GM19238 (cell line): ENCODE measurements at regions not wholly inside any gene's neighbourhood (a gene's known extent, or its start where the extent isn't known, plus 50 kb on each side); places are given as distances from the start of the nearest gene placed in this dataset.

Experiments used
- DNase-seq: peaks from one replicate; pipeline ENCODE4 v3.0.0; 2011; ENCODE audit warnings: low spot score; ENCODE audit not compliant: insufficient read length

DNA sequence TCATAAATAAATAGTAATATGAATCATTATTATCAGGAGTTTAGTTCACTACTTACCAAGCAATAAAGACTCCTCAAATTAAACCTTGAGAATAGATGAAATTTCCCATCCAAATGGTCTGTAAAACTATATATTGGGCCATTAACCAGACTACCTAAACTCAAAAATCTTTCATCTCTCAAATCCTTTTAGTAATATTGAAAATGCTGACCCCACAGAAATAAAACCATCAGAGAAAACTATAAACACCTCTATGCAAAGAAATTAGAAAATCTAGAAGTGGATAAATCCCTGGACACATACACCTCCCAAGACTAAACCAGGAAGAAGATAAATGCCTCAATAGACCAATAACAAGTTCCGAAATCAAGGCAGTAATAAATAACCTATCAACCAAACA is 723.2 kb downstream of the TLE4 start:
- DNase-seq, result no peak

DNA sequence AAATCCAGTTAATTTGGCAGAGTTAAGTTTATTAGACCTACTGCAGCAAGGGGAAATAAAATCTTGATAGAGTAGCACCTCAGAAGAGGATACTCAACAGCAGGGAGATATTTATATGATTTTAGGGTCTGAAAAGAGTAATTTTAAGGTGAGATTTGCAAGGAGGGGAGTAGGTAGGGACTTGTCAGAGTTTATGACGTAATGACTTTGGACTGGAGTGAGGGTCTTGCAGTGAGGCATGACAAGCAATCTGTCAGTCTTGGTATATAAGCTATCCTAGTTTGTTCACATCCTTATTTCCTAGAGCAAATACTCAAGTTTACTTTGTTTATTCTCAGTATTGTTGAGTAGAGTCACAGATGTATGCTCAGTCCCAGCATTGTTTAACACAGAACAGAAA is 722.6 kb downstream of the TLE4 start:
- no peak for DNase-seq

DNA sequence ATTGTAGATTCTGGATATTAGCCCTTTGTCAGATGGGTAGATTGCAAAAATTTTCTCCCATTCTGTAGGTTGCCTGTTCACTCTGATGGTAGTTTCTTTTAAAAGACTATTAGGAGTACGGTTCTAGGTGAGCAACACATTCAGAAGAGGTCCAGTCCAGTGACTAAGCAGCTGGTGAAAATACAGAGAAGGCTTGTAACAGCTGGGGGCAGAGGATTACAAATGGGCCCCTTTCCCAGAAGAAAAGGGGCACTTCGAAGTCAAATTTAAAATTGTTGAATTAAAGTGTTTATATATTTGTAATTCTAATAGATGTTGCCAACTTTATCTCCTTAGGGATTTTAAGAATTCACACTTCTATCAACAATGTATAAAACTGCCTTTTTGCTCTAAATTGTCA is 720.5 kb downstream of the TLE4 start:
- DNase-seq, result no peak

DNA sequence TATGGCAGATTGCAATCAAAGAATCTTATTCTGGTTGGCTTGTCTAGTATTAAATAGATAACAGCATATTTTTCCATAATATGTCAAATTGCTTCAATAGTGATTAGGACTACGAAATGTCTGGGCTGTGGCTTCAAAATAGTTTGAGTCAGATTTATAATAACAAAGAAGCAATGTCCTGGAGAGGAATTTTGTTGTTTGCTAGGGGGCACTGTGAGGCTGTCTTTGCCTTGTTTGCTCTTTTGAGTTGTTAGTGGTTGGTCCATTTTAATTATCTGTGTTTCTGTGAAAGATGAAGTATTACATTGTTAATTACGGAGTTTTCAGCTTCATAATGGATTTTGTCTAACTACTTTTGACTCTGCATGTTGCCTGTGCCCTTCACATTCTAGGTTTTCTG is 713.6 kb downstream of the TLE4 start:
- DNase-seq, result no peak

DNA sequence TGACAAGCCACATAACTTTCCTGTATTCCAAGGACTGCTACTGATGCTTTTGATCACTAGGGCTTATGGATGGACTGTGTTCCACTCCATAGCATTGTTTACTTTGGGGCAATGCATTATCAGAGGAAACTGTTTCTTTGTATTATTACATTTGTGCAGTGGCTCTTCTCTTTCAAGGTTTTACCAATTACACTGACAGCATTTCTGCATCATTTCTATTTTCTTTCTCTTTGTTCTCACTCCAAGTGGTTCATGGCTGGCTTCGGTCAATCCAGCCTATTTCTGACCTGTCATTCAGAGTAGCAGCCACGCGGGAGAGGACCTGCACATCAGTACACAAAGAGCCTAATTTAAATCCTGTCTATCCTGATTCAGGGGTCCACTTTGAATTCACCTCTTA is 711.0 kb downstream of the TLE4 start:
- DNase-seq, result no peak

DNA sequence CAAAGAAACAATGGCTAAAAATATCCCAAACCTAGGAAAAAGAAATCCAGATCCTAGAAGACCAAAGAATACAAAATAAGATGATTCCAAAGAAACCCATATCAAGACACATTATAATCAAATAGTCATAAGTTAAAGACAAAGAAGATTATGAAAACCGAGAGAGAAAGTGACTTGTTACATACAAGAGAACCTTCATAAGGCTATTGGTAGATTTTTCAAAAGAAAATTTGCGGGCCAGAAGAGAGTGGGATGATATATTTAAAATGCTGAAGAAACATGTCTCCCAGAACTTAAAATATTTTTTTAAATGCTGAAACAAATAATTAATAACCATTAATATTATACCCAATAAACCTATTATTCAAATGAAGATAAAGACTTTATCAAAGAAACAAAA is 687.3 kb downstream of the TLE4 start:
- no peak for DNase-seq

DNA sequence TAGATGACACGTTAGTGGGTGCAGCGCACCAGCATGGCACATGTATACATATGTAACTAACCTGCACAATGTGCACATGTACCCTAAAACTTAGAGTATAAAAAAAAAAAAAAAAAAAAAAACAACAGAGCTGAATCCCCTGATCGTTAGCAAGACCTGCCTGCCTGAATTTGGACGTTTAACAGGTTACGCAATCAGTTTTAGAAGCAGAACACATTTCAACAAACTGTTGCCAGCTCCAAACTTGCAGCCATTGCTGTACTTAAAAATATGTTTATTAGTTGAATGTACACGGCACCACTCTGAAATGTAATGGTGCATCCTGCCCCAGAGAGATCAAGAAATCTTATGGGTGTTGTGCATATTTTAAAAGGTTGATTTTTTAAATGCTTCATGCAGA is 680.0 kb downstream of the TLE4 start:
- no peak for DNase-seq

DNA sequence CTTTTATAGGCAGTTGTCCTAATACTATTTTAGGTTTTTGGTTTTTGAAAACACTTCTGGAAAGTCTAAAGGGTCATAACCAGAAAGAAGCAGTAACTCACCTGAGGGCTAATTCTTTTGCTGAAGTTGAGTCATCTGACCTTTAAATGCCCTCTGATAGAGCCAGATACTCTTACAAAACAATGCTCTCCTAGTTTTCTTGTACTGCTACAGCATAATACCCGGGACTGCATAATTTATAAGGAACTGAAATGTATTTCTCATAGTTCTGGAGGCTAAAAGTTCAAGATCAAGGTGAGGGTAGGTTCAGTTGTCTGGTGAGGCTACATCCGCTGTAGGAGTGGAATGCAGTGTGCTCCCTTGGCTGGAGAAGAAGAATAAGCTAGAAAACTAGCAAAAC is 670.3 kb downstream of the TLE4 start:
- DNase-seq, result no peak

DNA sequence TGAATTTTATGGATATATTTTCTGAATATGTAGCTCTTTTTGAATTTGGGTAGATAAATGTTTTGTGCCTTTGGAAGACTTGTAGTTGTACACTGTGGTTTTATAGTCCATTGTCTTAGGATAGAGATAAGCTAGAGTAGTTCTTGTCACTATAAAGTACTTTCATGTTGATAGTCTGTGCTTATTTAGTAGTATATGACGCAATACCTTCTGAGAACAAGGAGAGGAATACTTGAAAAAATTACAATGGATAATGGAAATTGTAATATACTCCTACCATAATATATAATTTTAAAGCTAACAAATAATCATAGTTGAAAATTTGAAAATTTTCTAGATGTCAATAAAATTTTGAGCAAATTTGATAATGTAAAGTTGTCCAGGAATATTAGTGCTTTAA is 664.0 kb downstream of the TLE4 start:
- no peak for DNase-seq

DNA sequence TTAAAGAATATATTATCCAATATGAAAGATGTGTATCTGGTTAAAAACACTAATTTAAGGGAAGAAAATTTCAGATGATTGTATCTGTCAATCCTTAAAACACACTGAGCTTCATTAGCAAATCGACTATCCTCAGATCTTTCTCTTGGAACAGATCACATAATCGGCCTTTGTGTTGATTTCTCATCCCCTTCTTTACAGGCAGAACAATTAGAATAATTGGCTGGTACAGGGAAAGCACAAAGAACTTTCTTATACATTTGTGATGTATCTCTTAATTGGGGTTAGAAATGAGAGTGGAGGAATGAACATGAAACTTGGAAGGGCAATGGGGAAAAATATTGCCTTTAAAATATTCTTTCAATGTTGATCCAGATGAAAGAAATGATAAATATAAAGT is 662.1 kb downstream of the TLE4 start:
- DNase-seq, result no peak

DNA sequence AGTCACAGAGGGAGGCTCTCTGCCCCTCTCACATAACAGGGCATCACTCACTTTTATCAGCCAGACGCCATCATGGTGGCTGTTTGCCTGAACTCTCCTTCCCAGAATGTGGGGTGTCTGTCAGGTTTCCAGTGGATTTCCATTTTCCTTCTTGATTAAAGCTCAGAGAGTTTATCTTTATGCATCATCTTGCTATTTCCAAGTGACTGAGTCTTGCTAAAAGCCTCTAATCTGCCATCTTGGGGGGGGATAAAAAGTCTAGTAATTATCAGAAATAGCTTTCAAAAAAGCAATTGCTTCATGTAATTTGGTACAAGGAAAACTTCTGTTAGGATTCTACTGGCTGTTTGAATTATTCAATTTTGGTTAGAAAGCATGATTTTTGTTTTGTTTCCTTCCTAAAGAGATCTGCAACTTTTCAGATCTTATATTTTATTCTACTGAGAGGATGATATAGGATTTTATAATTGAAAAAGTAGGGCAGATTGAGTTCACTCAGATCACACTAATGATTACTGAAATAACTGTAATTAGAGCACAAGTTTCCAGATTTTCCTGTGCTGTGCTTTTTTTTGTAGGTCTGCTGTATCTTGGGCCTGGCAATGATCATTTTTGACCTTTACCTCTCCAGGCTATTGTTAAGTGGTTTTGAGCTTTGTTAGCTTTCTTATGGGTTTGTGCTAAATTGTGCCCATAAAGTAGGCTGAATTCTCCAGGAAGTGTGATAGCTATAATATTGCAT is 661.5 kb downstream of the TLE4 start:
- DNase-seq, result no peak

DNA sequence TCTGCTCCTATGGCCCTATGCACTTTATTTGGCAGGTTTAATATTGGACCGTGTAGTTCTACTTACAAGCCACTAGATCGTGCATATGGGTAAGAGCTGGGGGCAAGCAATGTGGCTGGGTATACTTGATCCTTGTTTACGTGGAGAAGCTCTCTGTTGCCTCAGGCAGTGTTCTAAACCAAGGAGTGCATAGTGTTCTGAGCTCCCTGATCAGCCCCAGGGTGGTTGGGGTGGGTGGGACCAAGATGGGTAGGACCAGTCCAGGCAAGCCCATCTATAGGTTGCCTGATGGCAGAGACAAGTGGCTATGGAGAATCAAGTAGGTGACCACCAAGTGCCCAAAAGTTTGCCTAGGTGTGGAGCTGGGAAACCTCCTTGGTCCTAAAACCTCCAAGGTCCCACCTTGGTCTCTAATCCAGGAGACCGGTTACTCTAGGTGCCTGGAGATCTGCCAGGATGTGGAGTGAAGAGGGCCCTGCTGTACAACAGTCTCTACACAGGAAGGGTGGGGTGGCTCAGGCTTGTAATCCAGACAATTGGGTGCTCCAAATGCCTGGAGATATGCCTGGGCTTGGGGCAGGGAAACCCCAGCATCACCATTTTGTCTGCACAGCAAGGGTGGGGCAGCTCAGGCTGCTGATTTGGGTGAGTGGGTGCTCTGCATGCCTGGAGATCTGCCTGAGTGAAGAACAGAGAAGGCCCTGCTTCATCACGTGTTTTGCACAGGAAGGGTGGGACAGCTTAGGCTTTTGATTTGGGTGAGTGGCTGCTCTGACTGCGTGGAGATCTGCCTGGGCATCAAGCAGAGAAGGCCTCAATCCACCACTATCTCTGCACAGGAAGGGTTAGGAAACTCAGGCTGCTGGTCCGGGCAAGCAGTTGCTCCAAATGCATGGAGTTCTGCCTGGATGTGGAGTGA is 659.8 kb downstream of the TLE4 start:
- DNase-seq, result no peak

DNA sequence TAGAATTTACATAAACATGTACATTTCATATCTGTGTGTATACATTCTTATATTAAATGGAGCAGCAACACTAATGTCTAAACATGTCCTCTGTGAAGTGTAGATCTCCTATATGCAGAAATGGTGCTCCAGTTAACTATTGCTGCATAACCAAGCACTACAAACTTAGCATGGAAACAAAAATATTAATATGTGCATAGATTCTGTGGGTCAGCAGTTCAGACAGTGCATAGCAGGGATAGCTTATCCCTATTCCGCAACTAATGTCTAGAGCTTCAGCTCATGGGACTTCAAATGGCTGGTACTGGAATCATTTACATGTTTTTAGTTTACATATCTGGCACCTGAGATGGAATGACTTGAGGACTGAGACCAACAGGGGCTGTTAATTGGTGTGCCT is 652.1 kb downstream of the TLE4 start:
- DNase-seq, result no peak

DNA sequence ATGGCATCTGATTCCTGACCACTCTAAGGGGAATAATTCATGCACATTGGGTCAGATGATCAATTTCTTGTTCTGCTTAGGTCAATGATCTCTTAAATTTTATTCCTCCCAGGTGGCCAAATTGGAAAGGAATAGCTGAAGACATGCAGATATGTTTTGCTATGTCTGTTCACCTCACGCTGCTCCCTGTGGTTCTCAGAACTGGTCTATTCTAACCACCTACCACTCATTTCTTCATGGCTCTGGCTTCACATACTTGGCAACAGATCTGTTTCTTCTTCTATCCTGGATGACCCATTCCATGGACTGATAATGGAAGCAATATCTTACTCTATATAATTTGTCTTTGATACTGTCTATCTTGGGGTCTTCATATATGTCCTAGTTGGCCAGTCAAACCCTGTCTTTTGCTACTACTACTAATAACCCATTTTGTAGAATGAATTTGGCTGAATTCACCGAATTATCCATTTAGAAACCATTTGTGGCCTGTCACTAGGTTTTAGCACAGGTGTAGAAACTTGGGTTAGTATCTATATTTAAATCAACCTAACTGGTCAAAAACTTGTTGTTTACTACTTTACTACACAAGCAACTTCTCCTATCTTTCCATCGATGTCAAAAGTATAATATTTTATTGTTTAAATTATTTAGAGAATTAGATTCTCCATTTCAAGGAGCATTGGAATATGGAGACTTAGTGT is 650.9 kb downstream of the TLE4 start:
- no peak for DNase-seq

DNA sequence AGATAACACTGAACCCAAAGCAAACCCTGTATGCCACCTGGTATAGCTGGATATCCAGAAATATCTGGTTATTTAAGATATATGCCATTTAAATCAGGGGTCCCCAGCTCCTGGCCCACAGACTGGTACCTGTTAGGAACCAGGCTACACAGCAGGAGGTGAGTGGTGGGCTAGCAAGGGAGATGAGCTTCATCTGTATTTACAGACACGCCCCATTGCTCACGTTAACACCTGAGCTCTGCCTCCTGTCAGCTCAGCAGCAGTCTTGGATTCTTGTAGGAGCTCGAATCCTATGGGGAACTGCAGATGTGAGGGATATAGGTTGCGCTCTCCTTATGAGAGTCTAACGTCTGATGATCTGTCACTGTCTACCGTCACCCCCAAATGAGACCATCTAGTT is 646.6 kb downstream of the TLE4 start:
- no peak for DNase-seq

DNA sequence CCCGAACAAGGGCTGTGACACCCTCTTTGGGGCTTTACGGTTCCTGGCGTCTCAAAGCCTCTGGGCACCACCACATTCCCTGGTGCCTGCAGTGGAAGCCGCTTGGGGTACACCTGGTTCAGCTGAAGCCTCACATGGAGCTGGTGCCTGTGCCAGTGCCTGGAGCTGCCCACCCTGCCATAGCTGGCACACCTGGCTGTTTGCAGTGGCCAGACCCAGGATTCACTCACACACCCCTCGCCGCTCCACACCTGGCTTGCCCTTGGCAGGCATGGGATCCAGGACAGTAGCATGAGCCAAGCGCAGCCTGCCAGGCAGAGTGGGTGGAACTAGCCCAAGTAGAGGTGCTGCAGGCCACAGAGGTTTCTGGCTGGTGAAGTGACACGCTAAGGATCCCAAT is 641.8 kb downstream of the TLE4 start:
- DNase-seq, result no peak

DNA sequence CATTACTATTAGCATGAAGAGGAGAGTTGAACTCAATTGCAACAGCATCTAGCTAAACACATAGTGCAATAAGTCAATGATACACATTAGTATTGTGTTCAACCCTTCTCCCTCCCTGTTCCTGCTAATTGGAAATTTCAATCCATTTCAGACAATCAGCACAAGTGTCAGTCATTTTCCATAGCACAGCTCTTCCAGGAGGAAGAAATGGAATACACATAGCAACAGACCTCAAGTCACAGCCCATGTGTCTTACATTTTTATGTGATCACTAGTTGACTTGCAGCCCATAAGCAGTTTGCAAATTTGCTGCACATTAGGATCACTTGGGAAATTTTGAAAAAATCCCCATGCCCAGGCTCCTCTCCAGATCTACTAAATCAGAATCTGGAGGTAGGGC is 636.9 kb downstream of the TLE4 start:
- no peak for DNase-seq

DNA sequence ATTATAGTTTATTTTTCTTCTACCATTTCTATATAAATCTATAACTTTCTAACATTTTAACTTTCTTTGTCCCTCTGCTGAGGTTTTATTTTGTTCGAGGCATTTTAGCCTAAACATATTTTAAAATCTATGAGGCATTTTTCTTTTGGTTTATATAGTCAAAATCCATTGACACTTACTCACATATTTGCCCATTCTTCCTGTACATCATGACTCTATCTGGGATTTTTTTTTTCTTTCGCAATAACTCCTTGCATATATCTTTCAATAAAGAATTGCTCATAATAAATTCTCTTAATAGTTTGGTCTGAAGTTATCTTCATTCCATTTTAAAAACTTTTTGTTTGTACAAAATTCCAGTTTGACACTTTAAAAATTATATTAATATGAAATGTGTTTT is 632.3 kb downstream of the TLE4 start:
- DNase-seq, result no peak

DNA sequence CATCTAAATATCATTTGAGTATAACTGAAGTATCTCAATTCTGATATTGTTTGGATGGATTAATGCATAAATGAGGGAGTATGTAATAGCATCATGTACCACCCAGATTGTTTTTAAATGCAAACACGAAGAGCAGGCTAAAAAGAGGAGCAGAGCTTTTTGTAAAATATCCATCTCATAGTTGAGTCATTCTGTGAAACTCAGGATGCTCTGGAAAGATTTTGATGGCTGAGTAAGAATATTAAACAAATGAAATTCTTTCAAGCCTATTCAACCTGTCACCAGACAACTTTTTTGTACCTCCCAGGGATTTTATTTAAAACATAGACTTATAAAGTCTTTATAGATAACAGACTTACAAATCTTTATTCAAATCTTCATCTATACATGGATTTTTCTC is 625.9 kb downstream of the TLE4 start:
- DNase-seq, result no peak

DNA sequence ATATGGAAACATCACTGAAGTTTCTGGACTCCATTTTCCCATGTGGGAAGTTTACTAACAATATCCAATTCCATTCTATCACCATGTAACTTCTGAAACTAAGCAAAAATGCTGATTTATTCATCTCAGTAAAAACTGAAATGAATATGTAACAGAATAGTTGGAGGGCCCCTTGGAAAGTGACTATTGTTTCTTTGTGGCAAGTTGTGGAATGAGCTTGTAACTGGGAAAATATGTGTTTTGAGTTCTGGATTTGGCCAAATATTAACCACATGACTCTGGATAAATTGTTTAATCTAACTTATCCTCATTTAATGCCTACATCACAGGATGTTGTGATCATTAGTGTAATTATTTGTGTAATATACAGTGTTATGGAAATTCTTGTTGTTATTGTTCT is 619.3 kb downstream of the TLE4 start:
- no peak for DNase-seq

DNA sequence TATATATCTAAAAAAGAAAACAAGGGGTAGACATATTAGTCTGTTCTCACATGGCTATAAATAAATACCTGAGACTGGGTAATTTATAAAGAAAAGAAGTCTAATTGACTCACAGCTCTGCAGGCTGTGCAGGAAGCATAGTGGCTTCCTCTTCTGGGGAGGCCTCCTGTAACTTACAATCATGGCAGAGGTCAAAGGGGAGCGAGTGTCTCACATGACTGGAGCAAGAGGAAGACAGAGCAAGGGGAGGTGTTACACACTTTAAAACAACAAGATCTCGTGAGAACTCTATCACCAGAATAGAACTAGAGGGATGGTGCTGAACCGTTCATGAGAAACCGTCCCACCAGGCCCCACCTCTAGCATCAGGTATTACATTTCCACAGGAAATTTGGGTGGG is 616.8 kb downstream of the TLE4 start:
- DNase-seq, result no peak

DNA sequence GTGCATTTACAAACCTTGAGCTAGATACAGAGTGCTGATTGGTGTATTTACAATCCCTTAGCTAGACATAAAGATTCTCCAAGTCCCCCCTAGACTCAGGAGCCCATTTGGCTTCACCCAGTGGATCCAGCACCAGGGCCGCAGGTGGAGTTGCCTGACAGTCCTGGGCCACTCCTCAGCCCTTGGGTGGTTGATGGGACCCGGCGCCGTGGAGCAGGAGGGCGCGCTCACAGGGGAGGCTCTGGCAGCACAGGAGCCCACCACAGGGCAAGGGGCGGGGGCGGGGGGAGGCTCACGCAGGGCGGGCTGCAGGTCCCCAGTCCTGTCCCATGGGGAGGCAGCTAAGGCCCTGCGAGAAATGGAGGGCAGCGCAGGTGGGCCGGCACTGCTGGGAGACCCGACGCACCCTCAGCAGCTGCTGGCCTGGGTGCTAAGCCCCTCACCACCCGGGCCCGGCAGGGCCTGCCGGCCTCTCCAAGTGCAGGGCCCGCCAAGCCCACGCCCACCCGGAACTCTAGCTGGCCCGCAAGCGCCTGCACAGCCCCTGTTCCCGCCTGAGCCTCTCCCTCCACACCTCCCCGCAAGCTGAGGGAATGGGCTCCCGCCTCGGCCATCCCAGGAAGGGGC is 613.5 kb downstream of the TLE4 start:
- no peak for DNase-seq
